Progenitor cell of endocrine pancreas (in vitro differentiated cells): ENCODE measurements at regions not wholly inside any gene's neighbourhood (a gene's known extent, or its start where the extent isn't known, plus 50 kb on each side); places are given as distances from the start of the nearest gene placed in this dataset.
A peak's percentile ranks its signal among the peaks of the same experiment; 100 is the strongest.
"Not testable (repeated sequence)": the region's sequence is repeated elsewhere in the genome, so short reads cannot be mapped to it uniquely, and the experiment has no call there.

Experiments
- DNase-seq: peaks from one replicate; pipeline ENCODE4 v3.0.0; 2021; ENCODE audit warnings: low spot score; ENCODE audit not compliant: unreplicated experiment
- H3K27ac Mint-ChIP-seq: 2 replicates; pipeline ENCODE4 v1.8.0; 2021; ENCODE audit warnings: mild to moderate bottlenecking, moderate library complexity, mixed read lengths
- H3K27me3 Mint-ChIP-seq: 2 replicates; pipeline ENCODE4 v1.8.0; 2021; ENCODE audit warnings: mixed read lengths
- H3K36me3 Mint-ChIP-seq: 2 replicates; pipeline ENCODE4 v1.8.0; 2022; ENCODE audit warnings: mixed read lengths; ENCODE audit not compliant: insufficient read depth
- H3K4me1 Mint-ChIP-seq: 2 replicates; pipeline ENCODE4 v1.8.0; 2021; ENCODE audit warnings: low read depth, mixed read lengths
- H3K4me3 Mint-ChIP-seq: 2 replicates; pipeline ENCODE4 v1.8.0; 2021; ENCODE audit warnings: low read depth, mild to moderate bottlenecking, moderate library complexity, mixed read lengths
- H3K9me3 Mint-ChIP-seq: 2 replicates; pipeline ENCODE4 v1.8.0; 2021; ENCODE audit warnings: low read depth, mixed read lengths
- CTCF ChIP-seq: fragments of 200-600 bp; sonication (generic); IDR thresholded peaks from one replicate; pipeline ENCODE4 v1.5.0; 2021; ENCODE audit warnings: antibody characterized with exemption, mild to moderate bottlenecking; ENCODE audit not compliant: unreplicated experiment

- no peak for DNase-seq
- no peak overlapping the region for H3K27ac Mint-ChIP-seq
- no peak for TF ChIP-seq CTCF
- peaks cover 15% of the 10 kb centered on the region for H3K4me1 Mint-ChIP-seq
- H3K27me3 Mint-ChIP-seq = no peaks in the 10 kb centered on the region
- H3K36me3 Mint-ChIP-seq = no peaks in the 10 kb centered on the region
- H3K9me3 Mint-ChIP-seq = no peaks in the 10 kb centered on the region
- no peak overlapping the region for H3K4me3 Mint-ChIP-seq
Measured at GRCh38 chr10:4243169-4243568, 458.2 kb upstream of the KLF6 start.

- H3K36me3 Mint-ChIP-seq = no peaks in the 10 kb centered on the region
- DNase-seq = no peak
- no peak overlapping the region for H3K4me3 Mint-ChIP-seq
Measured at GRCh38 chr10:4242561-4243035, 457.6 kb upstream of the KLF6 start.

GRCh38 chr10:4241724-4242345 is 456.8 kb upstream of the KLF6 start:
- Mint-ChIP-seq H3K4me1 (peaks cover 15% of the 10 kb centered on the region), H3K9me3 (peaks cover 5% of the 10 kb centered on the region), H3K27ac (peak overlapping the region; percentile 71), H3K4me3 (no peak overlapping the region), H3K27me3 (no peaks in the 10 kb centered on the region), H3K36me3 (no peaks in the 10 kb centered on the region)
- TF ChIP-seq CTCF = no peak
- DNase-seq = no peak

More at GRCh38 chr10:4242561-4243035, 457.6 kb upstream of the KLF6 start:
- Mint-ChIP-seq H3K4me1 (peaks cover 15% of the 10 kb centered on the region), H3K27me3 (no peaks in the 10 kb centered on the region), H3K27ac (no peak overlapping the region), H3K9me3 (no peaks in the 10 kb centered on the region)
- no peak for TF ChIP-seq CTCF

DNA sequence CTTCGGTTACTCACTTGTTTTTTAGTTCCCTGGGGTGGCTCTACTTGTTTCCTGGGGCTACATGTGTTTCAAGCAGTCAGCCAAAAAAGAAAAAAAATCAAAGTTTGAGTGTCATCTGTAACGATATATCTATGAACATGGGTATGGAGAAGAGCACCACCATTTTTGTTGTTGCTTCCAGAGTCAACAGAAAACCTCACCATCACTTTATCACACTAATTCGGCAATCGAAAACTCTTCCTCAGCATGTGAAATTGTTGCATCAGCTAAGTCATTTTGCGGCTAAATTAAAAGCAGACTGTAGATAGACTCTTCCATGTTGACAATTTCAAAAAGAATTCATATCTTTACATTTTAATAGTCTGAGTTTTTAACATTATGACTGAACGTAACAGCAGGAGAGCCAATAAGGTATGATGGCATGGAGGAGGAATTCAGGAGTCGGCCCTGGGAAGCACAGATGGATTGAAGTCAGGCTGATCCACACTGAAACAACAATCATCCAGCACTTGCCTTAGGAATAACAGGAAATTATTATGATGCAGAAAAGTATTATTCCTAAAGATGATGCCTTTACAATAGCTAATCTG is 455.7 kb upstream of the KLF6 start:
- Mint-ChIP-seq H3K9me3 (peaks cover 9% of the 10 kb centered on the region), H3K27ac (no peak overlapping the region), H3K4me3 (no peak overlapping the region), H3K27me3 (no peaks in the 10 kb centered on the region), H3K36me3 (no peaks in the 10 kb centered on the region), H3K4me1 (peaks cover 15% of the 10 kb centered on the region)
- no peak for TF ChIP-seq CTCF
- DNase-seq = no peak

GRCh38 chr10:4239186-4239585 is 454.2 kb upstream of the KLF6 start:
- Mint-ChIP-seq H3K36me3 (no peaks in the 10 kb centered on the region), H3K9me3 (peaks cover 13% of the 10 kb centered on the region), H3K27ac (no peak overlapping the region), H3K27me3 (no peaks in the 10 kb centered on the region), H3K4me3 (no peak overlapping the region), H3K4me1 (peaks cover 15% of the 10 kb centered on the region)
- no peak for TF ChIP-seq CTCF
- DNase-seq = no peak

DNA sequence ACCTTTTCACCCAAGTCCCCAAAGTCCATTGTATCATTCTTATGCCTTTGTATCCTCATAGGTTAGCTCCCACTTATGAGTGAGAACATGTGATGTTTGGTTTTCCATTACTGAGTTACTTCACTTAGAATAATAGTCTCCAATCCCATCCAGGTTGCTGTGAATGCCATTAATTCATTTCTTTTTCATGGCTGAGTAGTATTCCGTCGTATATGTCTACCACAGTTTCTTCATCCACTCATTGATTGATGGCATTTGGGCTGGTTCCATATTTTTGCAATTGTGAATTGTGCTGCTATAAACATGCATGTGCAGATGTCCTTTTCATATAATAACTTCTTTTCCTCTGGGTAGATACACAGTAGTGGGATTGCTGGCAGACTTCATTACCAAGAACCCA is 451.9 kb upstream of the KLF6 start:
- not testable (repeated sequence) for H3K4me1 Mint-ChIP-seq, H3K4me3 Mint-ChIP-seq, H3K27me3 Mint-ChIP-seq, H3K27ac Mint-ChIP-seq, DNase-seq, H3K36me3 Mint-ChIP-seq
- peaks cover 13% of the 10 kb centered on the region for H3K9me3 Mint-ChIP-seq
